ENCODE measurements at regions not wholly inside any gene's neighbourhood (a gene's known extent, or its start where the extent isn't known, plus 50 kb on each side); places are given as distances from the start of the nearest gene placed in this dataset.
"Not testable (repeated sequence)": the region's sequence is repeated elsewhere in the genome, so short reads cannot be mapped to it uniquely, and the experiment has no call there.

DNA sequence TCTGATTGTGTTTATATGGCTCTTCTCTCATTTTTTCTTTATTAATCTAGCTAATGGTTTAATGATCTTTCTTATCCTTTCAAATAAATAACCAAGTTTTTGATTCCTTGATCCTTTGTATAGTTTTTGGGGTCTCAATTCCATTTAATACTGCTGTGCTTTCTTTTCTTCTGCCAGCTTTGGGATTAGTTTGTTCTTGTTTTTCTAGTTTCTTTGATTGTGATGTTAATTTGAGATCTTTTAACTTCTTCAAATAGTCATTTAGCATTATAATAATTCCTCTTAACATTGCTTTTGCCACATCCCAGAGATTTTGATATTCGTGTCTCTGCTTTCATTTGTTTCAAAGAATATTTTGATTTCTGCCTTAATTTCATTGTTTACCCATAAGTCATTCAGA is 1126.6 kb downstream of the NAALADL2 start:
- Mint-ChIP-seq H3K9me3 (ENCODE audit: low read depth) (peaks cover 8% of the 10 kb centered on the region), H3K27me3 (no peaks in the 10 kb centered on the region), H3K27ac (no peak overlapping the region), H3K4me1 (no peaks in the 10 kb centered on the region), H3K4me3 (no peak overlapping the region), H3K36me3 (no peaks in the 10 kb centered on the region)
- DNase-seq (no peak), ATAC-seq (no peak)
- CTCF ChIA-PET, result no interaction called here

DNA sequence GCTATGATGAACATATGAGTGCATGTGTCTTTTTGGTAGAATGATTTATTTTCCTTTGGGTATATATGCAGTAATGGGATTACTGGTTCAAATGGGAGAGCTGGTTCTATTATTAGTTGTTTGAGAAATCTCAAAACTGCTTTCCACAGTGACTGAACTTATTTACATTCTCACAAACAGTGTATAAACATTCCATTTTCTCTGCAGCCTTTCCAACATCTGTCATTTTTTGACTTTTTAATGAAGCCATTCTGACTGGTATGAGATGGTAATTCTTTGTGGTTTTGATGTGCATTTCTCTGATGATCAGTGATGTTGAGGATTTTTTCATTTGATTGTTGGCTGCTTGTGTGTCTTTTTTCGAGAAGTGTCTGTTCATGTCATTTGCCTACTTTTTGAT is 1124.2 kb downstream of the NAALADL2 start:
- CTCF ChIA-PET, result no interaction called here
- Mint-ChIP-seq H3K4me1 (no peaks in the 10 kb centered on the region), H3K9me3 (ENCODE audit: low read depth) (peaks cover 11% of the 10 kb centered on the region), H3K36me3 (no peaks in the 10 kb centered on the region), H3K27ac (no peak overlapping the region), H3K27me3 (no peaks in the 10 kb centered on the region), H3K4me3 (no peak overlapping the region)
- ATAC-seq, result no peak
- no peak for DNase-seq

DNA sequence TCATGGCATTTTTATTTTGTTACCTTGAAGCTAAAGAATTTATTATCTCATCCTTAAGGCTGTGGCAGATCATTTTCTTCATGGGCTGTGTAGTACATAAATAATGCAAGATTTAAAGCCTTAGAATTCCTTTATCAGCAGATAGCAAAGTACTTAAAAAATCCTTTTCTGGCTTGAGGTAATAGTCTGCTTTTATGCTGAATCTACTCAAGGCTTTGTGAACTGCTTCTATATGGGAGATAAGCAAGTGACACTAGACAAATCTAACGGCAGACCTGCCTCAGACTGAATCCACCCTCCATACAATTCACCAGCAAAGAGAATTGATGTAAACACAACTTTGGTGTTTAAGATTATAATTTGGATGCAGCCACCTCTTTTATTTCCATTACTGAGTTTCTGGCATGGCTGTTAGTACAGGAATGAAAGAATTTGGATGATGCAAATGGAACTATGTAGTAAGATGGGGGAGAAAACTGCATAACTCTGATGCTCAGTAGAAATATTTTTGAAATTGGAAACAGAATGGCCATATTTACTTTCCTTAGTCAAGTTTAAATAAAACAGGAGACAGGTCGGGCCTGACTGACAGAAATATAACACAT is 1121.5 kb downstream of the NAALADL2 start:
- Mint-ChIP-seq H3K4me3 (no peak overlapping the region), H3K27me3 (no peaks in the 10 kb centered on the region), H3K27ac (no peak overlapping the region), H3K4me1 (no peaks in the 10 kb centered on the region), H3K9me3 (ENCODE audit: low read depth) (peaks cover 15% of the 10 kb centered on the region), H3K36me3 (no peaks in the 10 kb centered on the region)
- CTCF ChIA-PET, result no interaction called here
- ATAC-seq, result no peak
- DNase-seq, result no peak

DNA sequence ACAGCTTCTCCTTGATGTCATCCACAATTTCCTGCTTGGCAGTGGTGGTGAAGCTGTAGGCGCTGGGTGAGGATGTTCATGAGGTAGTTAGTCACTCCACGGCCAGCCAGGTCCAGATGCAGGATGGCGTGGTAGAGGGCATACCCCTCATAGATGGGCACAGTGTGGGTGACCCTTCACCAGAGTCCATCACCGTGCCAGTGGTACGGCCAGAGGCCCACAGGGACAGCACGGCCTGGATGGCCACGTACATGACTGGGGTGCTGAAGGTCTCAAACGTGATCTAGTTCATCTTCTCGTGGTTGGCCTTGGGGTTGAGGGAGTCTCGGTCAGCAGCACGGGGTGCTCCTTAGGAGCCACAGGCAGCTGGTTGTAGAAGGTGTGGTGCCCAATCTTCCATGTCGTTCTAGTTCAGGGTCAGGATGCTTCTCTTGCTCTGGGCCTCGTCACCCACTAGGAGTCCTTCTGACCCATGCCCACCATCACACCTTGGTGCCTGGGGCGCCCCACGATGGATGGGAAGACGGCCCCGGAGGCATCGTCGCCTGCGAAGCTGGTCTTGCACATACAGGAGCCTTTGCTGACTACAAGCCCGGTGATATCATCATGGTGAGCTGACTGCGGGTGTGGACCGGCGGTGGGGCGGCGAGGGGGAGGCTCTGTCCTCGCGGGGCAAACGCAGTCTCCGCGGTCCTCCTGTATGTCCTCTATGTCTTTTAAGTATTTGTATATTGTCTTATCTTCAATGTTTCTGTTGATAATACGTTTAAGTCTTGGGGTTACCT is 1119.0 kb downstream of the NAALADL2 start:
- DNase-seq, result no peak
- Mint-ChIP-seq H3K9me3 (ENCODE audit: low read depth) (peaks cover 14% of the 10 kb centered on the region), H3K27ac (no peak overlapping the region), H3K36me3 (no peaks in the 10 kb centered on the region), H3K4me1 (no peaks in the 10 kb centered on the region), H3K27me3 (no peaks in the 10 kb centered on the region), H3K4me3 (no peak overlapping the region)
- CTCF ChIA-PET, result no interaction called here
- no peak for ATAC-seq

DNA sequence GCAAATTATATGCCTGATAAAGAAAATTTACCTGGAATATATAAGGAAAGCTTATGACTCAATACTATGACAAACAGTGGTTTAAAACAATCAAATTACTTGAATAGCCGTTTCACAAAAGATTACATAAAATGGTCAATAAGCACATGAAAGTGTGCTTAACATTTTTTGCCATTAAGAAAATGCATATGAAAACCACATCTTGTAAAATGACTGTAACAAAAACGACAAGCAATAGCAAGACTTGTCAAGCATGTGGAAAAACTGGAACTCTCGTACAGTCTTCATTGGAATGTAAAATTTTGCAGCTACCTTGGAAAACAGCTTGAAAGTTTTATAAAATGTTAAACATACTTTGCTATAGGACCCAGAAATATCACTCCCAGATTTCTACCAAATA is 1110.3 kb downstream of the NAALADL2 start:
- no peak for DNase-seq
- Mint-ChIP-seq H3K27me3 (no peaks in the 10 kb centered on the region), H3K27ac (no peak overlapping the region), H3K4me3 (no peak overlapping the region), H3K36me3 (no peaks in the 10 kb centered on the region), H3K9me3 (ENCODE audit: low read depth) (peaks cover 11% of the 10 kb centered on the region), H3K4me1 (no peaks in the 10 kb centered on the region)
- CTCF ChIA-PET, result no interaction called here
- ATAC-seq, result no peak

DNA sequence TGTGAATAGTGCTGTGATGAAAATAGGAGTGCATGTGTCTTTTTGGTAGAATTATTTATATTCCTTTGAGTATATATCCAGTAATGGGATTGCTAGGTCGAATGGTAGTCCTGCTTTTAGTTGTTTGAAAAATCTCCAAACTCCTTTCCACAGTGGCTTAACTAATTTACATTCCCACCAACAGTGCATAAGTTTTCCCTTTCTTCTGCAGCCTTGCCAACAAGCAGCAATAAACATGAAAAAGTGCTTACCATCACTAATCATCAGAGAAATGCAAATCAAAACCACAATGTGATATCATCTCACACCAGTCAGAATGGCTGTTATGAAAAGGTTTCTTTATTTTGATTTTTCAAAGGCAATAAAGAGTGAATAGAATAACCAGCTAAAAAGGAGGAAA is 1105.9 kb downstream of the NAALADL2 start:
- Mint-ChIP-seq H3K27me3 (no peaks in the 10 kb centered on the region), H3K27ac (no peak overlapping the region), H3K36me3 (no peaks in the 10 kb centered on the region), H3K9me3 (ENCODE audit: low read depth) (peaks cover 12% of the 10 kb centered on the region), H3K4me1 (no peaks in the 10 kb centered on the region), H3K4me3 (no peak overlapping the region)
- ATAC-seq (no peak), DNase-seq (no peak)
- CTCF ChIA-PET, result no interaction called here

DNA sequence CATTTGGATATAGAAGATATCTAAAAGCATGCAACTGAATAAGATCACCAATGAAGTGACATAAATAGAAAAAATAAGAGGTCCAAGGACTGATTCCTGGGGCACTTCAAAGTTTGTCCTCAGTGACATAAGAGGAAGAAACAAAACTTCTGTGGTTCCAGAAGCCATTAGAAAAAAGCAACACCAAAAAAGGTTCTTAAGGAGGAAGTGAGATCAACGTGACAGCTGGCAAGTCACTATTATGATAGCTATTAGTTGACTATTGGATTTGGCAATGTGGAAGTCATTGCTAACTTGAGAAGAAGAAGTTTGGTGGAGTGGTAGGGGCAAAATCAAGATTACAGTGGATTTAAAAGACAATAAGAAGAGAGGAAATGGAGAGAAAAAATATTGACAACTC is 1098.3 kb downstream of the NAALADL2 start:
- Mint-ChIP-seq H3K9me3 (ENCODE audit: low read depth) (peaks cover 12% of the 10 kb centered on the region), H3K27ac (no peak overlapping the region), H3K4me1 (no peaks in the 10 kb centered on the region), H3K4me3 (no peak overlapping the region), H3K36me3 (no peaks in the 10 kb centered on the region), H3K27me3 (no peaks in the 10 kb centered on the region)
- ATAC-seq (no peak), DNase-seq (no peak)
- CTCF ChIA-PET, result no interaction called here

DNA sequence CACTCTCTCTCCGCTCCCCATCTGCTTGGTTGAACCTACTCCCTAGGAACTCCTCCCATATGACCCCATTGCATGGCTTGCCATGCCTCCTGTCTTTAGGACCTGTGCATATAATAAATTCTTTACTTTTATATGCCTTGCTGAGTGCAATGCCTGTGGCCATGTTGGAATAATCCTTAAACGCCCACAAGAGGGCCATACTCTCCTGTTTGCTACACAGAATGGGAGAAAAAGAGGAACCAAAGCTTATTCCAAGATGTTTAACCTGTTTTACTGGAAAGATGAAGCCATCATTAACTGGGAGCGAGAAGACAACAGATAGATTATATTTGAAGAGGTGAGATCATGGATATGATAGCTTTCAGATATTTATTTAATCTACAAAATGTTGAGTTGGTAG is 1097.8 kb downstream of the NAALADL2 start:
- ATAC-seq, result no peak
- H3K36me3 Mint-ChIP-seq, result no peaks in the 10 kb centered on the region
- peaks cover 12% of the 10 kb centered on the region for H3K9me3 Mint-ChIP-seq (ENCODE audit: low read depth)
- CTCF ChIA-PET, result no interaction called here
- H3K4me3 Mint-ChIP-seq, result no peak overlapping the region
- no peaks in the 10 kb centered on the region for H3K4me1 Mint-ChIP-seq
- no peaks in the 10 kb centered on the region for H3K27me3 Mint-ChIP-seq
- DNase-seq, result no peak
- H3K27ac Mint-ChIP-seq, result no peak overlapping the region

DNA sequence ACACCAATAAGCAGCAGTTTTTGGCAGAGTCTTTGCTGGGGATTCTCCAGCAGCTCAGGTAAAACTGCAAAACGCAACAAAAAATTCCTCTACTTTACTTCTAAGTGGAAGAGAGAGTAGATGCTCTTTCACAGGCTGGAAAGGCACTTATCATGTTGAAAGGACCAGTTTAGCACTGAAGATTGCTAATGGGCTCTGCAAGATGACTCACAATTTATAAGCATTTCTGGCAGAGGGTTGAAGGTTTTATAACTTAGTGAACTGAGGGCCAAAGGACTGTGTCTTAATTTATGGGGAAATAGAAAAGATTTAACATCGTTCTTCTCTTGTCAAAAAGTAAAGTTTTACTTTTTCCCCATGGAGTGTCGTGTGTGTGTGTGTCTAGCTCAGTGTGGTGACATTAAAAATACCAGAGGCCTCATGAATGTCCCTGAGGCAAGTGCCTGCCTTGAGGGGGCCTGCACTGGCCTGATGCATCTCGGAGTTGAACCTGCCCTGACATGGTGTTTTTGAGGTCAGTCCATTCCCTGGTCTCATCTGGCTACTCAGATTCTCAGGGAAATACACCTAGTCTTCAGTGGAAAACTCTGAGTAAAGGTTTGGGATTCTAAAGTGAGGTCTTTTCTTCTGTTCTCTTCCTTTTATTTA is 1092.0 kb downstream of the NAALADL2 start:
- DNase-seq (no peak), ATAC-seq (no peak)
- CTCF ChIA-PET, result no interaction called here
- Mint-ChIP-seq H3K4me1 (no peaks in the 10 kb centered on the region), H3K36me3 (no peaks in the 10 kb centered on the region), H3K27ac (no peak overlapping the region), H3K27me3 (no peaks in the 10 kb centered on the region), H3K4me3 (no peak overlapping the region), H3K9me3 (ENCODE audit: low read depth) (peaks cover 8% of the 10 kb centered on the region)

DNA sequence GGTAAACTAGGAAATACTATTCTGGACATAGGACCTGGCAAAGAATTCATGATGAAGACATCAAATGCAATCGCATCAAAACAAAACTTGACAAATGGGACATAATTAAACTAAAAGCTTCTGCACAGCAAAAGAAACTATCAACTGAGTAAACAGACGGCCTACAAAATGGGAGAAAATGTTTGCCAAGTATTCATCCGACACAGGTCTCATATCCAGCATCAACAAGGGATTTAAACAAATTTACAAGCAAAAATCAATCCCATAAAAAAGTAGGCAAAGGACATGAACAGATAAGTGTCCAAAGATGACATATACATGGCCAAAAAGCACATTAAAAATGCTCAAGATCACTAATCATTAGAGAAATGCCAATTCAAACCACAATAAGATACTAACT is 1088.9 kb downstream of the NAALADL2 start:
- no peak overlapping the region for H3K27ac Mint-ChIP-seq
- no peaks in the 10 kb centered on the region for H3K4me1 Mint-ChIP-seq
- CTCF ChIA-PET, result no interaction called here
- no peaks in the 10 kb centered on the region for H3K36me3 Mint-ChIP-seq
- ATAC-seq (no peak), DNase-seq (no peak)
- H3K27me3 Mint-ChIP-seq, result no peaks in the 10 kb centered on the region
- peaks cover 9% of the 10 kb centered on the region for H3K9me3 Mint-ChIP-seq (ENCODE audit: low read depth)
- H3K4me3 Mint-ChIP-seq, result no peak overlapping the region

DNA sequence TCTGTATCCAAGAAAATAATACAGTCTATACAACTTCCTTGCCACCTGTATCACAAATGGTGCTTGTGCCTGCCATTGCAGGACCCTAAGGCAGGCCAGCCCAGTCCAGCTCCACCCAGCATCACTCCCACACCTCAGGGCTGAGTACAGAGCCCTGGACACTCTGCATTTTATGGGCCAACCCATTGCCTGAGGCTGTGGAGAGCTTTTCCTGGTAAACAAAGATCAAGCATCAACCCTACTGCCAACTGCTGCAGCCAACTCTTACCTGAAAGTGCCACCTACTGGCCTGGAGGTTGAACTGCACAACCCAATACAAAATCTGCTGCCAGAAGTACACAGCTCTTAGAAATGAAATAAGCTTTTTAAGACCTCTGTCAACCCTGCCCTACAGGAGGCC is 1082.2 kb downstream of the NAALADL2 start:
- Mint-ChIP-seq H3K4me3 (no peak overlapping the region), H3K27me3 (no peaks in the 10 kb centered on the region), H3K4me1 (no peaks in the 10 kb centered on the region), H3K9me3 (ENCODE audit: low read depth) (peaks cover 12% of the 10 kb centered on the region), H3K36me3 (no peaks in the 10 kb centered on the region), H3K27ac (no peak overlapping the region)
- CTCF ChIA-PET, result interaction anchor here (1.1 kb wide), 1 partner anchor 12 kb away, joined by 3 read pairs; no protein-coding TSS in a partner anchor
- ATAC-seq (no peak), DNase-seq (no peak)

DNA sequence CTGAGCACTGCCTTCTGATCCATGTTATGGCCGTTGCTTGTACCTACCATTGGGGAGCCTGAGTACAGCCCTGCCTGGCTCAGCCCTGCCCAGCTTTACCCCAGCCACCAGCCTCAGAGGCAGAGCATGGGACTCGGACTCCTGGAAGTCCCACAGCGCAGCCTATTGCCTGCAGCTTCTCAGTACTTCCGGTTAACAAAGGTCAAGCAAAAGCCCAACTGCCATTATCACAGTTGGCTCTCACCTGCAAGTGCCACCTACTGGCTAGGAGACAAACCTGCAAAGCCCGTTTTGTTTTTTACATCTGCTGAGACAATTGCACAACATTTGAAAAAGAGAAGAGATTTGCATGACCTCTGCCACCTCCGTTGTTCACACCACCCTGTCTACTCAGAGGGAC is 1081.7 kb downstream of the NAALADL2 start:
- Mint-ChIP-seq H3K27ac (no peak overlapping the region), H3K9me3 (ENCODE audit: low read depth) (peaks cover 10% of the 10 kb centered on the region), H3K4me3 (no peak overlapping the region), H3K36me3 (no peaks in the 10 kb centered on the region), H3K4me1 (no peaks in the 10 kb centered on the region), H3K27me3 (no peaks in the 10 kb centered on the region)
- no peak for DNase-seq
- CTCF ChIA-PET, result interaction anchor here (1.1 kb wide), 1 partner anchor 12 kb away, joined by 3 read pairs; no protein-coding TSS in a partner anchor
- no peak for ATAC-seq

DNA sequence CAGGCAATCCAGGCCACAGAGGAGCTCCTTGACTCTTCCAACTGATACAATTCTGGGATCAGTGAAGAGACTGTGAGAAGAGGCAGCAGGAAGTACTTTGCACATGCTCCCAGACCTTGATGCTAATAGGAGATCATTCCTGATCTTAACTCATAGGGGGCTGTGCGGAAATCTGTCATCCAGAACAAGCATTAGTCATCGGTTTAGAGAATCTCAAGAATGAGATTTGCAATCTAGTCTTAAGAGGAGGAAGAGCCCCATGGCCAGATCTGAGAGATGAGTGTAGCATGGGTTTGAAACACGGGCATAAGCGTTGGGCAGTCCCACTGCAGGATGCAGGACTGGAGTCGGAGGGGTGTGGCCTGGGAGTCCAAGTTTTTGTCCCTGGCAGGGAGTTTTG is 1081.1 kb downstream of the NAALADL2 start:
- DNase-seq, result no peak
- CTCF ChIA-PET, result no interaction called here
- H3K4me1 Mint-ChIP-seq, result no peaks in the 10 kb centered on the region
- no peak overlapping the region for H3K27ac Mint-ChIP-seq
- H3K9me3 Mint-ChIP-seq (ENCODE audit: low read depth), result peaks cover 12% of the 10 kb centered on the region
- H3K4me3 Mint-ChIP-seq, result no peak overlapping the region
- no peak for ATAC-seq
- no peaks in the 10 kb centered on the region for H3K36me3 Mint-ChIP-seq
- H3K27me3 Mint-ChIP-seq, result no peaks in the 10 kb centered on the region

DNA sequence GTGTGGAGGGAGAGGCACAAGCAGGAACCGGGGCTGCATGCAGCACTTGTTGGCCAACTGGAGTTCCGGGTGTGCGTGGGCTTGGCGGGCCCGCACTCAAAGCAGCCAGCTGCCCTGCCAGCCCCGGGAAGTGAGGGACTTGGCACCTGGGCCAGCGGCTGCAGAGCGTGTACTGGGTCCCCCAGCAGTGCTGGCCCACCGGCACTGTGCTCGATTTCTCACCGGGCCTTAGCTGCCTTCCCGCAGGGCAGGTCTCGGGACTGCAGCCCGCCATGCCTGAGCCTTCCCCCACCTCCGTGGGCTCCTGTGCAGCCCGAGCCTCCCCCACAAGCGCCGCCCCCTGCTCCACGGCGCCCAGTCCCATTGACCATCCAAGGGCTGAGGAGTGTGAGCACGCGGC is 1078.2 kb downstream of the NAALADL2 start:
- H3K27me3 Mint-ChIP-seq, H3K4me1 Mint-ChIP-seq, DNase-seq, H3K4me3 Mint-ChIP-seq, H3K36me3 Mint-ChIP-seq, H3K27ac Mint-ChIP-seq, CTCF ChIA-PET, ATAC-seq: not testable (repeated sequence)
- H3K9me3 Mint-ChIP-seq (ENCODE audit: low read depth), result peaks cover 10% of the 10 kb centered on the region
